Lower lobe of right lung (tissue), 2 donors: ENCODE measurements at regions not wholly inside any gene's neighbourhood (a gene's known extent, or its start where the extent isn't known, plus 50 kb on each side); places are given as distances from the start of the nearest gene placed in this dataset.

Experiments
- ATAC-seq, 2 donors: fragments of 200-7000 bp; cut with Tn5 transposase; one replicate each; pipeline ENCODE4 v1.9.1; 2020 to 2022; ENCODE audit warnings: mild to moderate bottlenecking in 2 of 2, moderate library complexity in 2 of 2
- DNase-seq: peaks from one replicate; pipeline ENCODE4 v3.0.0-alpha.2; 2020
- H3K27ac ChIP-seq: fragments of 200-600 bp; one replicate; pipeline ENCODE4 v1.8.0; 2022
- H3K27me3 ChIP-seq: fragments of 200-600 bp; one replicate; pipeline ENCODE4 v1.8.0; 2022; ENCODE audit warnings: low read depth
- H3K36me3 ChIP-seq: fragments of 200-600 bp; one replicate; pipeline ENCODE4 v1.8.0; 2022; ENCODE audit warnings: mild to moderate bottlenecking
- H3K4me1 ChIP-seq: fragments of 200-600 bp; one replicate; pipeline ENCODE4 v1.8.0; 2022
- H3K4me3 ChIP-seq: fragments of 200-600 bp; one replicate; pipeline ENCODE4 v1.8.0; 2022; ENCODE audit warnings: mild to moderate bottlenecking
- H3K9me3 ChIP-seq: fragments of 200-600 bp; one replicate; pipeline ENCODE4 v1.8.0; 2022
- CTCF ChIP-seq: fragments of 200-600 bp; IDR thresholded peaks from one replicate; pipeline ENCODE4 v1.8.0; 2022; ENCODE audit warnings: antibody characterized with exemption, mild to moderate bottlenecking
- intact Hi-C: fragments of 100-400 bp; cut with DNase I; formaldehyde crosslinking; loops from one replicate; pipeline ENCODE4 v1.11.0; 2022
- donor health status: DM: no; HTN: yes; CAD: no; lungs with severe emphysema.

- Histone ChIP-seq H3K27me3 (no peaks in the 10 kb centered on the region), H3K4me3 (no peak overlapping the region), H3K9me3 (no peaks in the 10 kb centered on the region), H3K27ac (no peak overlapping the region), H3K4me1 (no peaks in the 10 kb centered on the region), H3K36me3 (no peaks in the 10 kb centered on the region)
- intact Hi-C loops: no loop called here
- ATAC-seq (no peak), DNase-seq (no peak)
- no peak for TF ChIP-seq CTCF
Observed at GRCh38 chr1:230498704-230499103, 72.6 kb upstream of the PGBD5 start.

- Histone ChIP-seq H3K27ac (peak overlapping the region; percentile 28), H3K4me3 (peak overlapping the region; percentile 29)
Observed at GRCh38 chr1:230496451-230496850, 70.3 kb upstream of the PGBD5 start.

GRCh38 chr1:230495891-230496385 is 69.8 kb upstream of the PGBD5 start:
- Histone ChIP-seq H3K27ac (peak overlapping the region; percentile 28), H3K4me3 (peak overlapping the region; percentile 29)
- intact Hi-C loops: no loop called here

More at GRCh38 chr1:230496451-230496850, 70.3 kb upstream of the PGBD5 start:
- no peaks in the 10 kb centered on the region for H3K4me1 ChIP-seq
- no peaks in the 10 kb centered on the region for H3K36me3 ChIP-seq
- TF ChIP-seq CTCF: no peak
- H3K9me3 ChIP-seq: no peaks in the 10 kb centered on the region
- DNase-seq (no peak), ATAC-seq (peak in 1 of 2 donors; percentile 14)
- intact Hi-C loops: no loop called here
- no peaks in the 10 kb centered on the region for H3K27me3 ChIP-seq

GRCh38 chr1:230495076-230495475 is 68.9 kb upstream of the PGBD5 start:
- Histone ChIP-seq H3K4me1 (no peaks in the 10 kb centered on the region), H3K9me3 (no peaks in the 10 kb centered on the region), H3K36me3 (no peaks in the 10 kb centered on the region), H3K4me3 (no peak overlapping the region), H3K27me3 (no peaks in the 10 kb centered on the region), H3K27ac (no peak overlapping the region)
- DNase-seq (no peak), ATAC-seq (no peak)
- intact Hi-C loops: no loop called here
- no peak for TF ChIP-seq CTCF

More at GRCh38 chr1:230495891-230496385, 69.8 kb upstream of the PGBD5 start:
- no peaks in the 10 kb centered on the region for H3K9me3 ChIP-seq
- no peak for DNase-seq
- ATAC-seq: peak in 1 of 2 donors; percentile 57
- no peak for TF ChIP-seq CTCF
- no peaks in the 10 kb centered on the region for H3K27me3 ChIP-seq
- no peaks in the 10 kb centered on the region for H3K4me1 ChIP-seq
- no peaks in the 10 kb centered on the region for H3K36me3 ChIP-seq

- no peaks in the 10 kb centered on the region for H3K36me3 ChIP-seq
- H3K9me3 ChIP-seq: no peaks in the 10 kb centered on the region
- no peaks in the 10 kb centered on the region for H3K27me3 ChIP-seq
- no peaks in the 10 kb centered on the region for H3K4me1 ChIP-seq
- TF ChIP-seq CTCF: no peak
- ATAC-seq: no peak
- H3K4me3 ChIP-seq: no peak overlapping the region
- intact Hi-C loops: no loop called here
- DNase-seq: no peak
- H3K27ac ChIP-seq: no peak overlapping the region
Observed at GRCh38 chr1:230494514-230494913, 68.4 kb upstream of the PGBD5 start.

GRCh38 chr1:230494026-230494425 is 67.9 kb upstream of the PGBD5 start:
- no peak for ATAC-seq
- H3K4me3 ChIP-seq: no peak overlapping the region
- TF ChIP-seq CTCF: no peak
- intact Hi-C loops: no loop called here
- no peaks in the 10 kb centered on the region for H3K27me3 ChIP-seq
- H3K36me3 ChIP-seq: no peaks in the 10 kb centered on the region
- H3K9me3 ChIP-seq: no peaks in the 10 kb centered on the region
- H3K27ac ChIP-seq: no peak overlapping the region
- no peak for DNase-seq
- no peaks in the 10 kb centered on the region for H3K4me1 ChIP-seq
